Skeletal muscle tissue (tissue), 3 donors: ENCODE measurements at regions not wholly inside any gene's neighbourhood (a gene's known extent, or its start where the extent isn't known, plus 50 kb on each side); places are given as distances from the start of the nearest gene placed in this dataset.
A peak's percentile ranks its signal among the peaks of the same experiment; 100 is the strongest.

Experiments used
- H3K27ac ChIP-seq: one replicate; pipeline ENCODE4 v1.7.0; 2013; ENCODE audit warnings: mild to moderate bottlenecking, low read depth, low read length, inconsistent platforms
- H3K27me3 ChIP-seq, 3 donors: one replicate each; pipeline ENCODE4 v1.7.0; 2013; ENCODE audit warnings: low read length in 3 of 3; ENCODE audit not compliant: control insufficient read depth in 3 of 3, insufficient read depth in 3 of 3
- H3K36me3 ChIP-seq, 3 donors: one replicate each; pipeline ENCODE4 v1.7.0; 2013; ENCODE audit warnings: low read length in 3 of 3; ENCODE audit not compliant: control insufficient read depth in 3 of 3, insufficient read depth in 3 of 3
- H3K4me1 ChIP-seq, 3 donors: one replicate each; pipeline ENCODE4 v1.7.0; 2013; ENCODE audit warnings: low read length in 3 of 3, mild to moderate bottlenecking in 3 of 3; ENCODE audit not compliant: control insufficient read depth in 3 of 3, insufficient read depth in 3 of 3
- H3K4me3 ChIP-seq, 3 donors: one replicate each; pipeline ENCODE4 v1.7.0; 2013; ENCODE audit warnings: low read length in 3 of 3
- H3K9ac ChIP-seq, 3 donors: one replicate each; pipeline ENCODE4 v1.7.0; 2013; ENCODE audit warnings: low read length in 3 of 3, mild to moderate bottlenecking in 3 of 3, moderate library complexity in 2 of 3, low read depth in 1 of 3
- H3K9me3 ChIP-seq, 3 donors: one replicate each; pipeline ENCODE4 v1.7.0; 2013; ENCODE audit warnings: low read length in 3 of 3; ENCODE audit not compliant: control insufficient read depth in 3 of 3
- donor health status: Osteomylitis.

DNA sequence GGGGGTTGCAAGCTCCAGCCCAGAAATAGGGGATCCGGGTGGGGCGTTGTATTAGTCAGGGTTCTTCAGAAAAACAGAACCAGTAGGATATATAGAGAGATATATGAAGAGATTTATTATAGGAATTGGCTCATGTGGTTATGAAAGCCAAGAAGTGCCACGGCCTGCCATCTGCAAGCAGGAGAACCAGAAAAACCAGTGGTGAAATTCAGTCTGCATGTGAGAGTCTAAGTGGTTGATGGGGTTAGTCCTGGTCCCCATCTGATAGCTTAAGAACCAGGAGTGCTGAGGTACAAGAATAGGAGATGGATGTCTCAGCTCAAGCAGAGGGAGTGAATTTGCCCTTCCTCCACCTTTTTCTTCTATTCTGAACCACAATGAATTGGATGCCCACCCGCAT is 123.4 kb upstream of the APC start:
- Histone ChIP-seq H3K27ac (no peak overlapping the region), H3K9me3 (no peaks in the 10 kb centered on the region), H3K27me3 (no peaks in the 10 kb centered on the region), H3K9ac (no peak overlapping the region), H3K4me1 (no peaks in the 10 kb centered on the region), H3K36me3 (no peaks in the 10 kb centered on the region), H3K4me3 (no peak overlapping the region)

DNA sequence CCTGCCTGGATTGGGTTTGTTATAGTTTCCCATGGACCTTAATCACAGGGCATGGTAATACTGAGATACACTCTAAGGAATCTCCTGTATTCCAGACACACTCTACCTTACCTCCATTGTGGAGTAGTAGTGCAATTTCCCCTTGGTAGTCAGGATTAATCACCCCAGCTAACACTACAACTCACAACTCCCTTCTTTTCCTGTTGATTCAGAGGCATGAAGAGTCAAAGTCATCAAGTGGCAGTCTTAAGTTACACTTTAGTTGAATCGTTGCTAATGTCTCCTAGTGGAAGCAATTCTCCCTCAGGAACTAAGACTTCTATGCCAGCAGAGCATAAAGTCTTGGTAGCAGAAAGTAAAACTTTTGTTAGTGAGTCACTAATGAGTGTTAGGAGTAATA is 122.7 kb upstream of the APC start:
- H3K36me3 ChIP-seq: no peaks in the 10 kb centered on the region
- H3K4me3 ChIP-seq: no peak overlapping the region
- H3K9ac ChIP-seq: no peak overlapping the region
- H3K27ac ChIP-seq: no peak overlapping the region
- no peaks in the 10 kb centered on the region for H3K27me3 ChIP-seq
- no peaks in the 10 kb centered on the region for H3K4me1 ChIP-seq
- no peaks in the 10 kb centered on the region for H3K9me3 ChIP-seq

DNA sequence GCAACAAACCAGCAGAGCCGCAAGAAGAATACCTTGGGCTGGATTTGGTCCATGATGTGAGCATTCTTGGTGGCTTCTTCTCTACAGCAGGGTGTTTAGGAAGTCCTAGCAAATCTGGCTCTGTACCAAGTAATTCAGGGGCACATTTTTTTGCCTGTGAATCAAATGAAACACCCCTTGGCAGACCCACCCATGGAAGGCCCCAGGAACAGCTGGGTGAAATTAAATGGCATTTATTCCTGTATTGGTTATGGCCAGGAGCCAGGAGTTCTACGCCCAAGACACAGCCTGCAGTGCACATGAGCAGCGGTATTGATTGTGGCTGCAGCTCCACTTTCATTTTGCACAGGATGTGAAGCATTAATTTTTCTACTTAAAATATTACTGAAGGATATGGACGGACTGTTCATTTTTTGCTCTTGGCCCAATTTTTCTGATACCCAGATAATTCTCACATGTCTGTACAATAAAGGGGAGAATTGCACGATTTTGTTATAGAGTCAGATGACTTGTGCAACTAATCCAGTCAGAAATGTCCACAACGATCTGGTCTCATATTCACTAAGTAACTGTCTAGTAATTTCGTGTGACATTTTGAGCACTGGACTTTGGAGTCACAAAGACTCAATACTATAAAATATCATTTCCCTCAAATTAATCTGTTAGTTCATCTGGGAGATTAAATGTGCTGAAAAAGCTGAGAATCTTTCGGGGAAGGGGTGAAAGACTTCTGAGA is 120.7 kb upstream of the APC start:
- peak overlapping the region in 1 of 3 donors; percentile 51 for H3K4me3 ChIP-seq
- no peaks in the 10 kb centered on the region for H3K4me1 ChIP-seq
- H3K36me3 ChIP-seq: no peaks in the 10 kb centered on the region
- no peaks in the 10 kb centered on the region for H3K9me3 ChIP-seq
- H3K27me3 ChIP-seq: no peaks in the 10 kb centered on the region
- no peak overlapping the region for H3K27ac ChIP-seq
- no peak overlapping the region for H3K9ac ChIP-seq

DNA sequence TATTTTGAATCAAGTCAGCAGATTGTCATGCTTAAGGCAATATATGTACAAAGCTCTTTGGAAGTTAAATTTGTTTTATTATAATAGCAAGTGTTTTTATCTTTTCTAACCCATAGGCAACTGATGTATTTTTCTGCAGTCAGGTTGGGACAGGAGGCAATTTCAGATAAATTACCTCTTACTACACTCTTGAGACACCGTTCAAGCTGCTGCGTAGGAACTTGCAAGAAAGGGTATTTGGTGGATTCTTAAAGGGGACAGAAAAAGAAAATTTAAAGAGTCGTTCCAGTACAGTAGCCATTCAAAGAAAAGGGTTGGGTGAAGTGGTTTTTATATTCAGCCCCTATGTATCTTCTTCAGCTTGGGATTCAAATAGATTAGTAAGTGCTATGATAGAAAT is 112.4 kb upstream of the APC start:
- Histone ChIP-seq H3K4me3 (no peak overlapping the region), H3K27ac (no peak overlapping the region), H3K4me1 (peaks cover 0 to 8% (median 3%) of the 10 kb centered on the region in 3 donors), H3K36me3 (no peaks in the 10 kb centered on the region), H3K9ac (no peak overlapping the region), H3K27me3 (no peaks in the 10 kb centered on the region), H3K9me3 (no peaks in the 10 kb centered on the region)

DNA sequence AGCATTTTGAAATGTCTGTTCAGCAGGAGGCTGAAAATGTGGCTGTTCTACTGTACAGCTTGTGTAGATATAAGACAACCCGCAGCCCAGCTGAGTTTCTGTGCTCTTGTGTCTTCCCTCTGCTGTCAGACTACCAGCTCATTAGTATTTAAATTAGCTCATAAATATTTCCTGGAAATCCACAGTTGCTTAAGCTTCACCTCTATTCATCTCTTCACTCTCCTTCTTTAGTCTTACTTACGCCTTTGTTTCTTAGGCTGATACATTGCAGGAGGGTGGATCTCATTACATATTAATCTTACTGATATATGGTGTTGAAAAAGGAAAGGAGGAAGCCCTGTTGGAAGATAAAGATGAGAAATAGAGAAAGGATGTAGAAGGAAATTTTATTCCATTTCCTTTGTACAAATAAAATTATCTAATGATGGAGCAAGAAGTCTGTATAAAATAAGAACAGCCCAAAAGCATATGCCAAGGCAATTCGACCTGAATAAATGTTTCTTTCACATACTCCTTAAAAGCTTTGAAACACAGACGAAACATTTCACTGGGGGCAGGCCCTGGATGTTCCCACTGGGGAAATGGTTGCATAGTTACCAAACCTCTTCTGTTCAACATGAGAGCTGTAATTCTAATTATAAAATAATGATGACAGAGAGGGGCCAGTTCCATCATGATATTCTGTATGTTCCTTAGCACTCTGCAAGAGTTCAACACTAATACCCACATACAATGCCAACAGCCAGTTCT is 111.8 kb upstream of the APC start:
- Histone ChIP-seq H3K9ac (no peak overlapping the region), H3K27me3 (no peaks in the 10 kb centered on the region), H3K4me3 (no peak overlapping the region), H3K9me3 (no peaks in the 10 kb centered on the region), H3K36me3 (no peaks in the 10 kb centered on the region), H3K27ac (no peak overlapping the region), H3K4me1 (peaks cover 0 to 8% (median 3%) of the 10 kb centered on the region in 3 donors)

DNA sequence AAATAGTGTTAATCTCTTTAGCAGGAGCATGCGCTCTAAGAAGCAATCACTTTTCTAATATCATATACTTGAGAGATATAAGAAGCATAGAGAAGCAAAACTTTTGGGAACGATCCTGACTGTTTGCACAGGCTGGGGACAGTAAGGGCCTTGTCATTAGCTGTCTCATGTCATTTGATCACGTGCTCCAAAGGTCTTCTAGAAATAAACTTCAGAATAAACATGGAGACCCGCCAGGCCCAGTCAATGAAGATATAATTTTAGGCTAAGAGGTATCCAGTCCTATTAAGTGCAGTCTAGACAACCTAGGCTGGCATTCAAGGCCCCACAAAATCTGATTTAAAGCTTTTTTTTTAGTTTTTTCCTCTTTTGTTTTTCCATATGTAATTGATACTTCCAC is 111.0 kb upstream of the APC start:
- Histone ChIP-seq H3K4me3 (no peak overlapping the region), H3K9ac (no peak overlapping the region), H3K4me1 (peaks cover 0 to 8% (median 3%) of the 10 kb centered on the region in 3 donors), H3K27ac (no peak overlapping the region), H3K27me3 (no peaks in the 10 kb centered on the region), H3K36me3 (no peaks in the 10 kb centered on the region), H3K9me3 (no peaks in the 10 kb centered on the region)

DNA sequence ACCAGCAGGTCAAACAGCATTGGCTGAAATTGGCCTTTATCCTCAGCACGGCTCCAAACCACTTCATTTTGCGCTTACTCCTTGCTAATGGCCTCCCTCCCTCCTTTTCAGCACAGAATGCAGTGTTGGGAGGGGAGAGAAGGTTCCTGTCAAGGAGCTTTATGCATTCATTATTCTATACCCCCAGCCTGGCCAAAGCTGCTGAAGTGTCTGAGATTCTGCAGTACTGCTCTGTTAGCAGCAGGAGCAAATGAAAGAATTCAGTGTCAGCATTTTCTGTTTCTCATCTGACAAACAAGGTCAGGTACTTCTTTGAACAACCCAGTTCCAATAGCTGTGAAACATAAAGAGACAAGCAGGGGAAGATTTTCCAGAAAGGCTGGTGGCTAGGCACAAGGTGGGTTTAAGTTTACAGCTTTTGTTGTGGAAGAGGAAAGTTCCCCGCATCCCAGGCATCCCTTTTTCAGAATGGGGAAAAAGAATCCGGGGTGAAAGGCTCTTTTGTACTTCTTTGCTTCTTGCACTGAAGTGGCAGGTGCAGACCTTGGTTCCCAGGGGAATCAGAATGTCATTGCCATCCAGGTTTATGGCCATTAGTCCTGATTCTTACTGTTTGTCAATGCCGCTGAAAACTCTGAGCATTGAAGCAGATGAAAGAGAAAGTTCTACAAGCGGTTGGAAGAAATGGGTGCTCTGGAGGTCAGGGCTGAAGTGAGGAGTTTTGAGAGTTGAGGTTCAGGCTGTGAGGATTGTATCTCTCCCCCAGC is 109.3 kb upstream of the APC start:
- Histone ChIP-seq H3K27ac (no peak overlapping the region), H3K9ac (no peak overlapping the region), H3K4me1 (peaks cover 0 to 8% (median 3%) of the 10 kb centered on the region in 3 donors), H3K27me3 (no peaks in the 10 kb centered on the region), H3K36me3 (no peaks in the 10 kb centered on the region), H3K4me3 (no peak overlapping the region), H3K9me3 (no peaks in the 10 kb centered on the region)

DNA sequence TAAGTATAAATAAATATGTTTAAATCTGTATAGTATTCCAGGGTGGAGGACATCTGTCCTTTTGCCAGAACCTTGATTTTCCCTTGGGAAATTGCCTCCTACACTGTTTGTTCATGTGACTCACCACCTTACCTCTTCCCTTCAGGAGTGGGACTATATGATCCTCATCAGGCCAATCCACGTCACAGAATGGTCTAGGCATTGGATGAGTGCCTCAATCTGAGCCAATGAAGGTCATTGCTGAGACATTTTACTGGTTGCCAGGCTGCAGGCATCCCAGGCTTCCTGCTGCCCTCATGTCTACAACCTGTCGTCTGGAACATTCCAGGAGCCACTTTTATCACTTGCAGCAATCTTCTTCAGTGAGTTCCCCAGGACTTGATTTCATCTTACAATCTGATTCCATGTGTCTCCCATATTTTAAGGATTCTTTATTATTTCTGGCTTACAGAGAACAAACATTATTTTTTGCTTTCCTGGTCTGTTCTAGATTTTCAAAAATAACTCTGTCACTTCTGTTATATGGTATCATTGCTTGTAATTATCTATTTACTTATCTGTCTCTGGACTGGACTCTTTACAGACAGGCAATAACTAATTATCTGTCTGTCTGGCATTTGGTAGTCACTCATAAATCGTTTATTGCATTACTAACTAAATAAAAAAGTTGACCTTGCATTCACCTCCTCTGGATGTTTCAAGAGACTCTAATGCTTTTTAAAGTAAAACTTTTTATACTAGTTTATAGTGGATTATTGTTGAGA is 107.3 kb upstream of the APC start:
- Histone ChIP-seq H3K9me3 (no peaks in the 10 kb centered on the region), H3K27ac (no peak overlapping the region), H3K9ac (no peak overlapping the region), H3K4me1 (peaks cover 8 to 13% (median 8%) of the 10 kb centered on the region in 3 donors), H3K4me3 (no peak overlapping the region), H3K36me3 (no peaks in the 10 kb centered on the region), H3K27me3 (no peaks in the 10 kb centered on the region)

DNA sequence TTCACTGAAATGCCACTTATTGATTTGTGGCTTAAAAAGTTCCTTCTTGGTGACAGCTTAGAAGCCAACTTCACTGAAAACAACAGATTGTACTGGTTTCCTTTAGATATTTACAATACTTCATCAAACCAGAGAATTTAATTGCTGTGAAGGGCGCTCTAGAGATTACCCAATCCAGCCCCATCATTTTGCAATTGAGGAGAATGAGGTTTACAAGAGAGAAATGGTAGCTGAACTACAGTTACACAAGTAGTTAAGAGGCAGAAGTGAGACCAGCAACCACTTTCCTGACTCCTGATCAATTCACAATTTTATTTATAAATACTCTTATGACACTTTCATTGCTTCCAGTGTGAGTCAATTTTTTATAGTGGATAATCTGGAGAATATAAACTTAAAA is 103.5 kb upstream of the APC start:
- no peaks in the 10 kb centered on the region for H3K9me3 ChIP-seq
- peaks cover 19 to 28% (median 21%) of the 10 kb centered on the region in 3 donors for H3K4me1 ChIP-seq
- no peaks in the 10 kb centered on the region for H3K27me3 ChIP-seq
- no peak overlapping the region for H3K9ac ChIP-seq
- no peaks in the 10 kb centered on the region for H3K36me3 ChIP-seq
- H3K27ac ChIP-seq: no peak overlapping the region
- no peak overlapping the region for H3K4me3 ChIP-seq
